Colonic mucosa (tissue), 4 donors: ENCODE measurements at regions not wholly inside any gene's neighbourhood (a gene's known extent, or its start where the extent isn't known, plus 50 kb on each side); places are given as distances from the start of the nearest gene placed in this dataset.
"Not testable (repeated sequence)": the region's sequence is repeated elsewhere in the genome, so short reads cannot be mapped to it uniquely, and the experiment has no call there.

Source experiments
- DNase-seq: peaks from one replicate; pipeline ENCODE4 v3.0.0-alpha.2; 2020
- H3K27ac ChIP-seq: fragments of 200-600 bp; one replicate; pipeline ENCODE4 v1.8.0; 2021
- H3K27me3 ChIP-seq: fragments of 200-600 bp; one replicate; pipeline ENCODE4 v1.8.0; 2021
- H3K36me3 ChIP-seq: fragments of 200-600 bp; one replicate; pipeline ENCODE4 v1.8.0; 2021
- H3K4me1 ChIP-seq: fragments of 200-600 bp; one replicate; pipeline ENCODE4 v1.8.0; 2021; ENCODE audit warnings: mild to moderate bottlenecking
- H3K4me3 ChIP-seq: fragments of 200-600 bp; one replicate; pipeline ENCODE4 v1.8.0; 2021
- H3K9ac ChIP-seq, 2 donors: one replicate each; pipeline ENCODE4 v1.7.0; 2013; ENCODE audit warnings: control low read depth in 2 of 2, low read depth in 2 of 2, low read length in 2 of 2
- H3K9me3 ChIP-seq: fragments of 200-600 bp; one replicate; pipeline ENCODE4 v1.8.0; 2021
- intact Hi-C: fragments of 100-400 bp; cut with DNase I; formaldehyde crosslinking; loops from one replicate; pipeline ENCODE4 v1.14.1; 2022
- TF ChIP-seq, protein P1 (sequence below): fragments of 200-600 bp; IDR thresholded peaks from one replicate; pipeline ENCODE4 v1.8.0; 2022; ENCODE audit warnings: antibody characterized with exemption, mild to moderate bottlenecking
- donor health status: healthy.
- donor health status: DM: no; HTN: no; CAD: no.
- donor health status: DM: no; HTN: no; CAD: no.

DNA sequence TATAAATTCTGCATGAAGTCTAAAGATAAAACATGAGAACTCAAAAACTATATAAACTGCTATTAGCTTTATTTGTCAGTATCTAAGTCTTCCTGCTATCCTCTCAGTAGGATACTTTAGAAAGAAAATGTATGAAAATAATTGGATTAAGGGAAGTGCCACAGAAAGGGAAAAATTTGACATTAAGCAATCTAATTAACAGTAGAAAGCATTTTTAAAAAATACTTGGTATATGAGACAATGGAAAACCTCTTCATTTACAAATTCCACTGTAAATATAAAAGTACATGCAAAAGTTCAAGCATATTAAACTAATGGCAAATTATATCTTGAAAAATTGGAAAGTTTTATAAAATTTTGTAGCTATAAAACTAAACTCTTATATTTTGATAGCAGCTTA is 518.6 kb upstream of the NUDT12 start:
- H3K27ac ChIP-seq: no peak overlapping the region
- TF ChIP-seq, protein P1, sequence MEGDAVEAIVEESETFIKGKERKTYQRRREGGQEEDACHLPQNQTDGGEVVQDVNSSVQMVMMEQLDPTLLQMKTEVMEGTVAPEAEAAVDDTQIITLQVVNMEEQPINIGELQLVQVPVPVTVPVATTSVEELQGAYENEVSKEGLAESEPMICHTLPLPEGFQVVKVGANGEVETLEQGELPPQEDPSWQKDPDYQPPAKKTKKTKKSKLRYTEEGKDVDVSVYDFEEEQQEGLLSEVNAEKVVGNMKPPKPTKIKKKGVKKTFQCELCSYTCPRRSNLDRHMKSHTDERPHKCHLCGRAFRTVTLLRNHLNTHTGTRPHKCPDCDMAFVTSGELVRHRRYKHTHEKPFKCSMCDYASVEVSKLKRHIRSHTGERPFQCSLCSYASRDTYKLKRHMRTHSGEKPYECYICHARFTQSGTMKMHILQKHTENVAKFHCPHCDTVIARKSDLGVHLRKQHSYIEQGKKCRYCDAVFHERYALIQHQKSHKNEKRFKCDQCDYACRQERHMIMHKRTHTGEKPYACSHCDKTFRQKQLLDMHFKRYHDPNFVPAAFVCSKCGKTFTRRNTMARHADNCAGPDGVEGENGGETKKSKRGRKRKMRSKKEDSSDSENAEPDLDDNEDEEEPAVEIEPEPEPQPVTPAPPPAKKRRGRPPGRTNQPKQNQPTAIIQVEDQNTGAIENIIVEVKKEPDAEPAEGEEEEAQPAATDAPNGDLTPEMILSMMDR: no peak
- intact Hi-C loops: no loop called here
- no peak for DNase-seq
- no peaks in the 10 kb centered on the region for H3K36me3 ChIP-seq
- H3K4me3 ChIP-seq: no peak overlapping the region
- no peaks in the 10 kb centered on the region for H3K9me3 ChIP-seq
- no peak overlapping the region for H3K9ac ChIP-seq
- no peaks in the 10 kb centered on the region for H3K4me1 ChIP-seq
- no peaks in the 10 kb centered on the region for H3K27me3 ChIP-seq

DNA sequence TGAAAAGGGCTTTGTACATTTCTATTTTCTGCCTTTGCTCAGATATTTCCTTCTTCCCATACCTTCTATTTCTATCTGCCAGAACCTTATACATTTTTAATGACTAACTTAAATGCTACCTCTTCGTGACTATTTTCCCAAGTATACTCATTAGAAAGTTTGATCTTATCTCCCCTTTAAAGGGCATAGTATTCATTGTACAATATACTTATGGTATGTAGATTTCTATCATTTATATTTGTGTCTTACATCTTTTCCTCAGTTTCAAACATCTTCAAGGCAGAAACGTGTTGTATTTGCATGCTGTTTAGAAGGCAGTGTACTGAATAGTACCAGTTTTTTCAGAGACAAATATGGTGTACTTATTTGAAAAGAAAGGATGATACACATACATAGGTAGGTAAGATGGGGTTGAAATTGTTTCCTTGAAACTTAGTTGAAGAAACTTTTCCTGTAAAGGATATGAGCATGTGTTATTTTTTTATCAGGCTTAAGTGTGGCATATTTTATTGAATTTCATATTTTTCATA is 518.1 kb upstream of the NUDT12 start:
- DNase-seq: no peak
- Histone ChIP-seq H3K9ac (no peak overlapping the region), H3K4me3 (no peak overlapping the region), H3K36me3 (no peaks in the 10 kb centered on the region), H3K27me3 (no peaks in the 10 kb centered on the region), H3K27ac (no peak overlapping the region), H3K4me1 (no peaks in the 10 kb centered on the region), H3K9me3 (no peaks in the 10 kb centered on the region)
- intact Hi-C loops: no loop called here
- TF ChIP-seq, protein P1: no peak

DNA sequence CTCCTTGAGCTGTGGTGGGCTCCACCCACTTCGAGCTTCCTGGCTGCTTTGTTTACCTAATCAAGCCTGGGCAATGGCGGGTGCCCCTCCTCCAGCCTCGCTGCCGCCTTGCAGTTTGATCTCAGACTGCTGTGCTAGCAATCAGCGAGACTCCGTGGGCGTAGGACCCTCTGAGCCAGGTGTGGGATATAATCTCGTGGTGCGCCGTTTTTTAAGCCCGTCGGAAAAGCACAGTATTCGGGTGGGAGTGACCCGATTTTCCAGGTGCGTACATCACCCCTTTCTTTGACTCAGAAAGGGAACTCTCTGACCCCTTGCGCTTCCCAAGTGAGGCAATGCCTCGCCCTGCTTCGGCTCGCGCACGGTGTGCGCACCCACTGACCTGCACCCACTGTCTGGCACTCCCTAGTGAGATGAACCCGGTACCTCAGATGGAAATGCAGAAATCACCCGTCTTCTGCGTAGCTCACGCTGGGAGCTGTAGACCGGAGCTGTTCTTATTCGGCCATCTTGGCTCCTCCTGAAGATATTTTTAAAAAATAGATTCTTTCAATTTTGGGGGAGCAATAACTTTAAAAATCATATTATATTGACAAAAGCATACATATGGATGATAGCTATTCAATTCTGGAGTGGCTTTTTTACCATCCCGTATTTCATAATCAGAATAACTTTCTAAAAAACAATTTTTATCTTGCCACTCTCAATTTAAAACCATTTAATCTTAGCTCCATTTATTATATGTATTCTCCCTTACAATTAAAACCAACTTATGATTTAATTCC is 517.5 kb upstream of the NUDT12 start:
- H3K9me3 ChIP-seq, intact Hi-C loops, H3K9ac ChIP-seq, H3K4me1 ChIP-seq, DNase-seq, H3K4me3 ChIP-seq, H3K27ac ChIP-seq, H3K36me3 ChIP-seq, H3K27me3 ChIP-seq: not testable (repeated sequence)

DNA sequence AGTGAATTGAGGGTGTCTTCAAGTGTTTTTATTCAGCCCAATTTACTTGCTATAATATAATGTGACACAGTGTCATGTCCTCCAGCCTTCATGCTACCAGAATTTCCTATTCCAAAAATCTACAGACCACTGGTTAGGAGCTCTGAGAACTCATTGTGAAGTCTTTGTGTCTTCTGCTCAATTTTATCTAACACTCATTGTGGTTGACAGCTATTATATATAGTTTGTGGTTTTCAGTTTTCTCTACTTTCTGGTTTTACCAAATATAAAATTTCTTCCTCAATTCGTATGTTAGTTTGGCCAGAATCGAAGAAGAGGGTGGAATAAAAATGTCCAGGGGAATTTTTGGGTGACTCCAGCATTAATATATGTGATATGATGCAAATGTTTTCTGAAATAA is 509.3 kb upstream of the NUDT12 start:
- H3K4me3 ChIP-seq: no peak overlapping the region
- H3K4me1 ChIP-seq: no peaks in the 10 kb centered on the region
- intact Hi-C loops: no loop called here
- no peak for DNase-seq
- TF ChIP-seq, protein P1: no peak
- H3K9me3 ChIP-seq: no peaks in the 10 kb centered on the region
- H3K9ac ChIP-seq: no peak overlapping the region
- no peak overlapping the region for H3K27ac ChIP-seq
- H3K27me3 ChIP-seq: no peaks in the 10 kb centered on the region
- H3K36me3 ChIP-seq: no peaks in the 10 kb centered on the region

DNA sequence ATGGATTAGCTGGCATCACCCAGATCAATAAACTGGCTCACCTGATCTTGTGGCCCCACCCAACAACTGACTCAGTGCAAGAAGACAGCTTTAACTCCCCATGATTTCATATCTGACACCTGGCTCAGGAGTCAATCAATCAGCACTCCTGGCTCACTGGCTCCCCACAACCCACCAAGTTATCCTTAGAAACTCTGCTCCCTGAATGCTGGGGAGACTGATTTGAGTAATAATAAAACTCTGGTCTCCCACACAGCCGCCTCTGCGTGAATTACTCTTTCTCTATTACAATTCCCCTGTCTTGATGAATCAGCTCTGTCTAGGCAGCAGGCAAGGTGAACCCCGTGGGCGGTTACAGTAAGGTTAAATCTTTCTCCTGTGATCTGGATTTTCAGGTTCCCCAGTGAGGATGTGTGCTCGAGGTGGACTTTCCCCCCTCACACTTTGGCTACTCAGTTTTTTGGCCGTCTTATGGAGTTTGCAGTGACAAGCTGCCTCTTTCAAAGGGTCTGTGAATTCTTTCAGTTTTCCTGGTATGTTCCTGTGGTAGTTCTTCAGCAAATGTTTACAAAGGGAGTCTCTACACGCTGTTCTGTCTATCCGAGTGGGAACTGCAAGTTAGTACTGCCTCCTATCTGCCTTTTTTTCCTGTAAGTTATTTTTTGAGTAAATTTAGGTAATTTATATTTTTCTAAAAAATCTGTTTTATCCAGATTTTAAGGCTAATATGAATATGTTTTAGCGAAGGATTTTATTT is 500.2 kb upstream of the NUDT12 start:
- Histone ChIP-seq H3K4me1 (no peaks in the 10 kb centered on the region), H3K9me3 (no peaks in the 10 kb centered on the region)
- no peak for DNase-seq

More for the DNA sequence above, 500.2 kb upstream of the NUDT12 start:
- H3K27me3 ChIP-seq: no peaks in the 10 kb centered on the region
- TF ChIP-seq, protein P1: no peak
- H3K27ac ChIP-seq: no peak overlapping the region
- intact Hi-C loops: no loop called here
- no peak overlapping the region for H3K9ac ChIP-seq
- no peaks in the 10 kb centered on the region for H3K36me3 ChIP-seq
- no peak overlapping the region for H3K4me3 ChIP-seq
